HepG2 (cell line): ENCODE measurements at regions not wholly inside any gene's neighbourhood (a gene's known extent, or its start where the extent isn't known, plus 50 kb on each side); places are given as distances from the start of the nearest gene placed in this dataset.

Source experiments
- ATAC-seq: fragments of 200-7000 bp; cut with Tn5 transposase; 3 replicates; pipeline ENCODE4 v1.9.1; 2020; ENCODE audit warnings: mild to moderate bottlenecking, moderate library complexity
- BruUV-seq: library from RNA; stranded (reverse); fragments of 400-500 nt; replicated peaks from 2 replicates; lab custom pipeline; 2021; lab: Mats Ljungman, UMichigan
- CTCF ChIA-PET: fragments of 300-600 bp; formaldehyde crosslinking; extraction: SDS; loops from one replicate; lab custom pipeline; 2021; ENCODE audit warnings: low total read pairs, inconsistent platforms, low intra/inter-chr PET ratio; lab: Yijun Ruan, JAX
- POLR2A ChIA-PET: fragments of 350-600 bp; sonication (Branson Sonifier 250); formaldehyde crosslinking; loops from one replicate; lab custom pipeline; 2020; ENCODE audit warnings: antibody characterized with exemption, inconsistent platforms; lab: Yijun Ruan, JAX
- DNase-seq: peaks from one replicate; pipeline ENCODE4 v3.0.0-alpha.2; 2015; ENCODE audit warnings: low spot score
- FAIRE-seq: peaks from 3 replicates; lab custom pipeline; 2011; peaks lifted over from hg19 to GRCh38; lab: Jason Lieb, UNC
- H2AFZ ChIP-seq: one replicate; pipeline ENCODE4 v1.6.1; 2011; ENCODE audit warnings: low read length, inconsistent platforms
- H3K27ac ChIP-seq: fragments of 300-600 bp; 3 replicates; pipeline ENCODE4 v1.8.0; 2011; ENCODE audit warnings: mixed run types, mild to moderate bottlenecking, mixed read lengths, low read length, inconsistent platforms; ENCODE audit not compliant: insufficient read depth; ENCODE audit errors: extremely low read length
- H3K27me3 ChIP-seq, 2 experiments: fragments of 200-600 bp in 1 of 2; 2 replicates in 1 of 2; 3 replicates in 1 of 2; pipeline versions ENCODE4 v1.6.0 to v1.8.0; 2011; ENCODE audit warnings: low read length in 2 of 2, mild to moderate bottlenecking in 2 of 2, moderate library complexity in 2 of 2, inconsistent platforms in 1 of 2; ENCODE audit not compliant: insufficient read depth in 2 of 2, control insufficient read depth in 1 of 2
- H3K36me3 ChIP-seq, 2 experiments: fragments of 200-600 bp in 1 of 2; replicated peaks in 1 of 2; 2 replicates in 1 of 2; 3 replicates in 1 of 2; pipeline versions ENCODE4 v1.5.1 to v1.8.0; 2011; ENCODE audit warnings: low read length in 2 of 2, inconsistent platforms in 1 of 2; ENCODE audit not compliant: insufficient read depth in 2 of 2, control insufficient read depth in 1 of 2
- H3K4me1 ChIP-seq: 2 replicates; pipeline ENCODE4 v1.5.1; 2012; ENCODE audit warnings: low read length, inconsistent platforms; ENCODE audit not compliant: insufficient read depth
- H3K4me2 ChIP-seq: 2 replicates; pipeline ENCODE4 v1.6.0; 2011; ENCODE audit warnings: low read depth, low read length, inconsistent platforms
- H3K4me3 ChIP-seq, 3 experiments: fragments of 200-600 bp in 1 of 3; sonication (generic), shearing (Covaris generic) in 1 of 3; replicated peaks in 1 of 3; 2 replicates each; pipeline ENCODE4 v1.5.1; 2011 to 2016; ENCODE audit warnings: low read length in 3 of 3, inconsistent platforms in 2 of 3, low read depth in 2 of 3, mild to moderate bottlenecking in 2 of 3, control low read depth in 1 of 3, mixed read lengths in 1 of 3; ENCODE audit not compliant: insufficient read depth in 1 of 3
- H3K79me2 ChIP-seq: one replicate; pipeline ENCODE4 v1.6.1; 2011; ENCODE audit warnings: low read length, inconsistent platforms; ENCODE audit not compliant: insufficient read depth
- H3K9ac ChIP-seq: 2 replicates; pipeline ENCODE4 v1.6.0; 2011; ENCODE audit warnings: mild to moderate bottlenecking, low read depth, low read length, inconsistent platforms; ENCODE audit not compliant: insufficient read depth
- H3K9me3 ChIP-seq: 2 replicates; pipeline ENCODE4 v1.5.1; 2012; ENCODE audit warnings: mild to moderate bottlenecking, low read length
- H4K20me1 ChIP-seq: 2 replicates; pipeline ENCODE4 v1.6.0; 2011; ENCODE audit warnings: inconsistent platforms, mild to moderate bottlenecking, low read length, moderate library complexity; ENCODE audit not compliant: insufficient read depth
- ATRX ChIP-seq: sonication (generic); formaldehyde crosslinking; IDR thresholded peaks from 2 replicates; pipeline ENCODE4 v1.4.0; 2020; ENCODE audit warnings: missing genetic modification reagents, borderline replicate concordance
- FOXA3 ChIP-seq: IDR thresholded peaks from 2 replicates; pipeline ENCODE4 v1.6.1; 2016; ENCODE audit warnings: missing genetic modification reagents, missing compliant biosample characterization
- MLXIP ChIP-seq: sonication (generic); formaldehyde crosslinking; IDR thresholded peaks from 2 replicates; pipeline ENCODE4 v1.9.0; 2021; ENCODE audit warnings: missing genetic modification reagents, borderline replicate concordance
- NFYC ChIP-seq: IDR thresholded peaks from 2 replicates; pipeline ENCODE4 v1.6.1; 2016; ENCODE audit warnings: missing genetic modification reagents, missing compliant biosample characterization
- NR3C1 ChIP-seq: sonication (generic); formaldehyde crosslinking; IDR thresholded peaks from 2 replicates; pipeline ENCODE4 v1.4.0; 2020; ENCODE audit warnings: missing genetic modification reagents
- NRL ChIP-seq: sonication (generic); formaldehyde crosslinking; IDR thresholded peaks from 2 replicates; pipeline ENCODE4 v1.5.0; 2020; ENCODE audit warnings: missing genetic modification reagents, mild to moderate bottlenecking, moderate library complexity, borderline replicate concordance
- PITX1 ChIP-seq: sonication (generic); formaldehyde crosslinking; IDR thresholded peaks from 2 replicates; pipeline ENCODE4 v1.5.1; 2020; ENCODE audit warnings: mild to moderate bottlenecking, missing genetic modification reagents
- USF2 ChIP-seq, 2 experiments: sonication (generic) in 1 of 2; formaldehyde crosslinking in 1 of 2; IDR thresholded peaks; 2 replicates each; pipeline versions ENCODE4 v1.5.1 to v1.6.1; 2011 to 2020; ENCODE audit warnings: borderline replicate concordance in 1 of 2, low read depth in 1 of 2, low read length in 1 of 2, mild to moderate bottlenecking in 1 of 2, missing genetic modification reagents in 1 of 2, moderate library complexity in 1 of 2
- ZNF3 ChIP-seq: IDR thresholded peaks from 2 replicates; pipeline ENCODE4 v1.7.0; 2017; ENCODE audit warnings: inconsistent platforms
- ZNF7 ChIP-seq: IDR thresholded peaks from 2 replicates; pipeline ENCODE4 v1.6.1; 2016; ENCODE audit warnings: missing biosample characterization, missing genetic modification reagents
- ZNF850 ChIP-seq: sonication (generic); formaldehyde crosslinking; conservative IDR thresholded peaks from 2 replicates; pipeline ENCODE4 v1.9.0; 2021; ENCODE audit warnings: mild to moderate bottlenecking, missing genetic modification reagents
- ZNF879 ChIP-seq: sonication (generic); formaldehyde crosslinking; IDR thresholded peaks from 2 replicates; pipeline ENCODE4 v1.8.1; 2023; ENCODE audit warnings: missing genetic modification reagents
- WGBS: methylation state at CpG from one replicate; pipeline ENCODE4 v1.1.6; 2017; ENCODE audit warnings: low lambda C conversion rate; 5-methylcytosine and 5-hydroxymethylcytosine counted together
- in situ Hi-C: cut with HindIII; loops from 2 replicates; pipeline ENCODE4 v1.10.0; 2017; ENCODE audit warnings: low pct_unique_long_range_greater_than_20kb; ENCODE audit not compliant: extremely low pct_ligation_motif_present
- intact Hi-C: fragments of 100-400 bp; cut with micrococcal nuclease; formaldehyde crosslinking; loops from one replicate; pipeline ENCODE4 v1.10.0; 2022; ENCODE audit not compliant: unreplicated experiment
- TF ChIP-seq, protein P1 (sequence below): sonication (generic); formaldehyde crosslinking; IDR thresholded peaks from 2 replicates; pipeline ENCODE4 v1.4.0; 2020; ENCODE audit warnings: mild to moderate bottlenecking, missing genetic modification reagents, borderline replicate concordance
- TF ChIP-seq, protein P2 (sequence below): sonication (generic); formaldehyde crosslinking; conservative IDR thresholded peaks from 2 replicates; pipeline ENCODE4 v1.4.0; 2020; ENCODE audit warnings: mild to moderate bottlenecking, missing genetic modification reagents, moderate library complexity

GRCh38 chr11:69425444-69425843, 56.0 kb upstream of the LINC01488 start:
- in situ Hi-C loops = loop anchor here (25.0 kb wide), 1 partner anchor 212 kb away; the partner anchor contains the start of gene CCND1
- ChIA-PET POLR2A (no interaction called here), CTCF (no interaction called here)
- H3K27ac ChIP-seq = no peak overlapping the region
- no peaks in the 10 kb centered on the region for H3K36me3 ChIP-seq
- H2AFZ ChIP-seq = no peak overlapping the region
- peaks cover 56% of the 10 kb centered on the region for H3K4me1 ChIP-seq
- no peak for DNase-seq
- H3K27me3 ChIP-seq = no peaks in the 10 kb centered on the region
- H3K9me3 ChIP-seq = peaks cover 7% of the 10 kb centered on the region
- no peaks in the 10 kb centered on the region for H4K20me1 ChIP-seq
- ATAC-seq = no peak
- H3K4me3 ChIP-seq = no peak overlapping the region
- intact Hi-C loops = loop anchor here (5.0 kb wide), 1 partner anchor 303 kb away; no protein-coding TSS in a partner anchor
- no peak for FAIRE-seq
- no peaks in the 10 kb centered on the region for H3K79me2 ChIP-seq
- 97% methylated on average over 7 of the region's 7 CpGs for WGBS
- no TSS peak for BruUV-seq
- H3K9ac ChIP-seq = no peak overlapping the region
- no peak overlapping the region for H3K4me2 ChIP-seq
- TF ChIP-seq ZNF850 (no peak), ZNF7 (CRISPR knock-in tag) (no peak), NRL (CRISPR knock-in tag) (no peak), FOXA3 (no peak), NFYC (CRISPR knock-in tag) (peak; percentile 60; the same call in 1 of the 2 replicates), PITX1 (no peak), ZNF3 (CRISPR knock-in tag) (no peak), NR3C1 (no peak), MLXIP (CRISPR knock-in tag) (no peak), USF2 (IDR thresholded peaks at IDR 0.05; ENCODE audit: low read depth, low read length) (no peak), USF2 (CRISPR knock-in tag; IDR thresholded peaks at IDR 0.05; ENCODE audit: borderline replicate concordance) (peak; percentile 43; the same call in 1 of the 2 replicates), ZNF879 (no peak), ATRX (no peak)
- TF ChIP-seq, protein P1, sequence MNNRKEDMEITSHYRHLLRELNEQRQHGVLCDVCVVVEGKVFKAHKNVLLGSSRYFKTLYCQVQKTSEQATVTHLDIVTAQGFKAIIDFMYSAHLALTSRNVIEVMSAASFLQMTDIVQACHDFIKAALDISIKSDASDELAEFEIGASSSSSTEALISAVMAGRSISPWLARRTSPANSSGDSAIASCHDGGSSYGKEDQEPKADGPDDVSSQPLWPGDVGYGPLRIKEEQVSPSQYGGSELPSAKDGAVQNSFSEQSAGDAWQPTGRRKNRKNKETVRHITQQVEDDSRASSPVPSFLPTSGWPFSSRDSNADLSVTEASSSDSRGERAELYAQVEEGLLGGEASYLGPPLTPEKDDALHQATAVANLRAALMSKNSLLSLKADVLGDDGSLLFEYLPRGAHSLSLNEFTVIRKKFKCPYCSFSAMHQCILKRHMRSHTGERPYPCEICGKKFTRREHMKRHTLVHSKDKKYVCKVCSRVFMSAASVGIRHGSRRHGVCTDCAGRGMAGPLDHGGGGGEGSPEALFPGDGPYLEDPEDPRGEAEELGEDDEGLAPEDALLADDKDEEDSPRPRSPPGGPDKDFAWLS (CRISPR knock-in tag) = no peak
- TF ChIP-seq, protein P2, sequence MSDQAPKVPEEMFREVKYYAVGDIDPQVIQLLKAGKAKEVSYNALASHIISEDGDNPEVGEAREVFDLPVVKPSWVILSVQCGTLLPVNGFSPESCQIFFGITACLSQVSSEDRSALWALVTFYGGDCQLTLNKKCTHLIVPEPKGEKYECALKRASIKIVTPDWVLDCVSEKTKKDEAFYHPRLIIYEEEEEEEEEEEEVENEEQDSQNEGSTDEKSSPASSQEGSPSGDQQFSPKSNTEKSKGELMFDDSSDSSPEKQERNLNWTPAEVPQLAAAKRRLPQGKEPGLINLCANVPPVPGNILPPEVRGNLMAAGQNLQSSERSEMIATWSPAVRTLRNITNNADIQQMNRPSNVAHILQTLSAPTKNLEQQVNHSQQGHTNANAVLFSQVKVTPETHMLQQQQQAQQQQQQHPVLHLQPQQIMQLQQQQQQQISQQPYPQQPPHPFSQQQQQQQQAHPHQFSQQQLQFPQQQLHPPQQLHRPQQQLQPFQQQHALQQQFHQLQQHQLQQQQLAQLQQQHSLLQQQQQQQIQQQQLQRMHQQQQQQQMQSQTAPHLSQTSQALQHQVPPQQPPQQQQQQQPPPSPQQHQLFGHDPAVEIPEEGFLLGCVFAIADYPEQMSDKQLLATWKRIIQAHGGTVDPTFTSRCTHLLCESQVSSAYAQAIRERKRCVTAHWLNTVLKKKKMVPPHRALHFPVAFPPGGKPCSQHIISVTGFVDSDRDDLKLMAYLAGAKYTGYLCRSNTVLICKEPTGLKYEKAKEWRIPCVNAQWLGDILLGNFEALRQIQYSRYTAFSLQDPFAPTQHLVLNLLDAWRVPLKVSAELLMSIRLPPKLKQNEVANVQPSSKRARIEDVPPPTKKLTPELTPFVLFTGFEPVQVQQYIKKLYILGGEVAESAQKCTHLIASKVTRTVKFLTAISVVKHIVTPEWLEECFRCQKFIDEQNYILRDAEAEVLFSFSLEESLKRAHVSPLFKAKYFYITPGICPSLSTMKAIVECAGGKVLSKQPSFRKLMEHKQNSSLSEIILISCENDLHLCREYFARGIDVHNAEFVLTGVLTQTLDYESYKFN = no peak
